OCI-LY3 (cell line): ENCODE measurements at regions not wholly inside any gene's neighbourhood (a gene's known extent, or its start where the extent isn't known, plus 50 kb on each side); places are given as distances from the start of the nearest gene placed in this dataset.

Experiments used
- H2AFZ ChIP-seq: fragments of 200-600, 300-600 bp; shearing (Covaris generic); 2 replicates; pipeline ENCODE4 v1.6.0; 2014; ENCODE audit warnings: antibody characterized with exemption, low read depth, low read length
- H3K27ac ChIP-seq: fragments of 200-600, 300-600 bp; sonication (generic); 2 replicates; pipeline ENCODE4 v1.5.1; 2014; ENCODE audit warnings: mild to moderate bottlenecking, low read length, moderate library complexity, mixed read lengths
- H3K27me3 ChIP-seq: fragments of 200-600, 300-600 bp; sonication (generic); 2 replicates; pipeline ENCODE4 v1.6.1; 2014; ENCODE audit warnings: low read depth, low read length, mixed read lengths
- H3K36me3 ChIP-seq: fragments of 200-600, 300-600 bp; sonication (generic); replicated peaks from 2 replicates; pipeline ENCODE3; 2014; ENCODE audit warnings: low read depth, low read length, mixed read lengths
- H3K4me1 ChIP-seq: fragments of 300-600, 200-600 bp; sonication (generic); 2 replicates; pipeline ENCODE4 v1.6.1; 2014; ENCODE audit warnings: low read length, mixed read lengths
- H3K4me2 ChIP-seq: fragments of 200-600, 300-600 bp; sonication (generic); 2 replicates; pipeline ENCODE4 v1.6.1; 2014; ENCODE audit warnings: low read length, mixed read lengths
- H3K4me3 ChIP-seq: fragments of 300-600, 200-600 bp; sonication (generic); 2 replicates; pipeline ENCODE4 v1.5.1; 2014; ENCODE audit warnings: antibody characterized with exemption, mild to moderate bottlenecking, low read length, moderate library complexity
- H3K79me2 ChIP-seq: fragments of 300-600, 200-600 bp; shearing (Covaris generic); 2 replicates; pipeline ENCODE4 v1.6.1; 2014; ENCODE audit warnings: mild to moderate bottlenecking, low read length, mixed read lengths
- H3K9ac ChIP-seq: fragments of 300-600, 200-600 bp; shearing (Covaris generic); 2 replicates; pipeline ENCODE4 v1.6.0; 2014; ENCODE audit warnings: mild to moderate bottlenecking, low read length, moderate library complexity
- H3K9me3 ChIP-seq: fragments of 200-600, 300-600 bp; shearing (Covaris generic); 2 replicates; pipeline ENCODE4 v1.6.1; 2014; ENCODE audit warnings: low read length, mixed read lengths; ENCODE audit not compliant: insufficient read depth
- H4K20me1 ChIP-seq: fragments of 200-600, 300-600 bp; sonication (generic); 2 replicates; pipeline ENCODE4 v1.6.1; 2016; ENCODE audit warnings: low read length, mixed read lengths; ENCODE audit not compliant: insufficient read depth
- CTCF ChIP-seq: fragments of 200-600, 300-600 bp; sonication (generic); IDR thresholded peaks from 2 replicates; pipeline ENCODE4 v1.5.1; 2014; ENCODE audit warnings: antibody characterized with exemption, low read length, low read depth
- EZH2phosphoT487 ChIP-seq: fragments of 200-600 bp; shearing (Covaris generic); IDR thresholded peaks from 2 replicates; pipeline ENCODE4 v1.6.1; 2018; ENCODE audit warnings: antibody characterized with exemption, mixed run types, low read depth

GRCh38 chr13:97538203-97538602, 104.2 kb downstream of the RAP2A start:
- TF ChIP-seq EZH2phosphoT487 (no peak), CTCF (no peak)
- no peak overlapping the region for H3K4me3 ChIP-seq
- no peaks in the 10 kb centered on the region for H4K20me1 ChIP-seq
- H3K27me3 ChIP-seq = no peaks in the 10 kb centered on the region
- H3K36me3 ChIP-seq = no peaks in the 10 kb centered on the region
- H3K4me1 ChIP-seq = peaks cover 13% of the 10 kb centered on the region
- no peak overlapping the region for H3K4me2 ChIP-seq
- H2AFZ ChIP-seq = no peak overlapping the region
- H3K9me3 ChIP-seq = no peaks in the 10 kb centered on the region
- H3K79me2 ChIP-seq = no peaks in the 10 kb centered on the region
- H3K9ac ChIP-seq = no peak overlapping the region
- H3K27ac ChIP-seq = no peak overlapping the region

- Histone ChIP-seq H3K27ac (no peak overlapping the region), H2AFZ (no peak overlapping the region), H3K79me2 (no peaks in the 10 kb centered on the region)
Measured at GRCh38 chr13:97539651-97540610, 106.0 kb downstream of the RAP2A start.

GRCh38 chr13:97540696-97541095, 106.7 kb downstream of the RAP2A start:
- no peak for TF ChIP-seq CTCF
- no peak for TF ChIP-seq EZH2phosphoT487
- no peak overlapping the region for H3K4me3 ChIP-seq
- H3K9ac ChIP-seq = no peak overlapping the region
- H3K4me1 ChIP-seq = peaks cover 13% of the 10 kb centered on the region
- H3K4me2 ChIP-seq = no peak overlapping the region
- H3K79me2 ChIP-seq = no peaks in the 10 kb centered on the region
- H3K27me3 ChIP-seq = no peaks in the 10 kb centered on the region
- H4K20me1 ChIP-seq = no peaks in the 10 kb centered on the region
- no peak overlapping the region for H2AFZ ChIP-seq
- H3K36me3 ChIP-seq = no peaks in the 10 kb centered on the region
- H3K9me3 ChIP-seq = no peaks in the 10 kb centered on the region
- H3K27ac ChIP-seq = no peak overlapping the region

More at GRCh38 chr13:97539651-97540610, 106.0 kb downstream of the RAP2A start:
- H3K9me3 ChIP-seq = no peaks in the 10 kb centered on the region
- H3K9ac ChIP-seq = no peak overlapping the region
- H3K4me1 ChIP-seq = peaks cover 13% of the 10 kb centered on the region
- TF ChIP-seq CTCF = no peak
- no peak for TF ChIP-seq EZH2phosphoT487
- H4K20me1 ChIP-seq = no peaks in the 10 kb centered on the region
- H3K36me3 ChIP-seq = no peaks in the 10 kb centered on the region
- H3K4me3 ChIP-seq = no peak overlapping the region
- no peak overlapping the region for H3K4me2 ChIP-seq
- H3K27me3 ChIP-seq = no peaks in the 10 kb centered on the region

- no peaks in the 10 kb centered on the region for H3K79me2 ChIP-seq
- H3K4me3 ChIP-seq = no peak overlapping the region
- no peak overlapping the region for H2AFZ ChIP-seq
- H3K27ac ChIP-seq = no peak overlapping the region
- H3K27me3 ChIP-seq = no peaks in the 10 kb centered on the region
- no peak for TF ChIP-seq CTCF
- TF ChIP-seq EZH2phosphoT487 = no peak
- H3K9ac ChIP-seq = no peak overlapping the region
- H3K4me1 ChIP-seq = peaks cover 10% of the 10 kb centered on the region
- H4K20me1 ChIP-seq = no peaks in the 10 kb centered on the region
- H3K4me2 ChIP-seq = no peak overlapping the region
- no peaks in the 10 kb centered on the region for H3K9me3 ChIP-seq
- no peaks in the 10 kb centered on the region for H3K36me3 ChIP-seq
Measured at GRCh38 chr13:97542102-97542685, 108.2 kb downstream of the RAP2A start.
